Endothelial cell (in vitro differentiated cells): ENCODE measurements at regions not wholly inside any gene's neighbourhood (a gene's known extent, or its start where the extent isn't known, plus 50 kb on each side); places are given as distances from the start of the nearest gene placed in this dataset.

Source experiments
- DNase-seq: peaks from one replicate; pipeline ENCODE4 v3.0.0; 2021; ENCODE audit warnings: low spot score
- H3K27ac Mint-ChIP-seq: one replicate; pipeline ENCODE4 v1.8.0; 2021; ENCODE audit warnings: mixed read lengths, inconsistent platforms; ENCODE audit not compliant: unreplicated experiment
- H3K27me3 Mint-ChIP-seq: one replicate; pipeline ENCODE4 v1.8.0; 2021; ENCODE audit warnings: mild to moderate bottlenecking, moderate library complexity, mixed read lengths, inconsistent platforms; ENCODE audit not compliant: unreplicated experiment
- H3K36me3 Mint-ChIP-seq: one replicate; pipeline ENCODE4 v1.8.0; 2021; ENCODE audit warnings: mild to moderate bottlenecking, low read depth, mixed read lengths, inconsistent platforms; ENCODE audit not compliant: unreplicated experiment
- H3K4me1 Mint-ChIP-seq: one replicate; pipeline ENCODE4 v1.8.0; 2021; ENCODE audit warnings: mild to moderate bottlenecking, mixed read lengths, inconsistent platforms; ENCODE audit not compliant: unreplicated experiment
- H3K4me3 Mint-ChIP-seq: one replicate; pipeline ENCODE4 v1.8.0; 2021; ENCODE audit warnings: mild to moderate bottlenecking, mixed read lengths, inconsistent platforms; ENCODE audit not compliant: unreplicated experiment
- H3K9me3 Mint-ChIP-seq: one replicate; pipeline ENCODE4 v1.8.0; 2021; ENCODE audit warnings: mixed read lengths, inconsistent platforms; ENCODE audit not compliant: unreplicated experiment
- TF ChIP-seq, protein P1 (sequence below): fragments of 200-600 bp; sonication (generic); IDR thresholded peaks from one replicate; pipeline ENCODE4 v1.5.0; 2021; ENCODE audit warnings: antibody characterized with exemption; ENCODE audit not compliant: unreplicated experiment

DNA sequence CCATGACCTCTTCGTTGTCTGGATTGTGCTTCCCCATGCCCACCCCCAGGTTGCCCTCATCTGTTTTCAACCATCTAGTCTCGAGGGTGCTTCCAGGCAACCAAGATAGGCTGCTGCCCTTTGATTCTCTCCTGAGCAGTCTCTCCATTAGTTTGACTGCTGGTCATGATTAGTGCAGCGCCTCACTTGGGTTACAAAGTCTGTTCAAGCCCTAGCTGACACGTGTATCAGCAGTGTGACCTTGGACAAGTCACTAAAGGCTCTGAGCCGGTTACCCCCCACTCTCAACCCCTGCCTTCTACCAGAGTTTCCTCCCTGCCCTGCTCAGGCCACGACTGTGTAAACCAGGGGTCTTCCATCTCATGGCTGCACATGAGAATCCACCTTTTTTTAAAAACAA lies 185.3 kb upstream of the PWP1 start:
- no peaks in the 10 kb centered on the region for H3K9me3 Mint-ChIP-seq
- H3K27ac Mint-ChIP-seq, result no peak overlapping the region
- TF ChIP-seq, protein P1, sequence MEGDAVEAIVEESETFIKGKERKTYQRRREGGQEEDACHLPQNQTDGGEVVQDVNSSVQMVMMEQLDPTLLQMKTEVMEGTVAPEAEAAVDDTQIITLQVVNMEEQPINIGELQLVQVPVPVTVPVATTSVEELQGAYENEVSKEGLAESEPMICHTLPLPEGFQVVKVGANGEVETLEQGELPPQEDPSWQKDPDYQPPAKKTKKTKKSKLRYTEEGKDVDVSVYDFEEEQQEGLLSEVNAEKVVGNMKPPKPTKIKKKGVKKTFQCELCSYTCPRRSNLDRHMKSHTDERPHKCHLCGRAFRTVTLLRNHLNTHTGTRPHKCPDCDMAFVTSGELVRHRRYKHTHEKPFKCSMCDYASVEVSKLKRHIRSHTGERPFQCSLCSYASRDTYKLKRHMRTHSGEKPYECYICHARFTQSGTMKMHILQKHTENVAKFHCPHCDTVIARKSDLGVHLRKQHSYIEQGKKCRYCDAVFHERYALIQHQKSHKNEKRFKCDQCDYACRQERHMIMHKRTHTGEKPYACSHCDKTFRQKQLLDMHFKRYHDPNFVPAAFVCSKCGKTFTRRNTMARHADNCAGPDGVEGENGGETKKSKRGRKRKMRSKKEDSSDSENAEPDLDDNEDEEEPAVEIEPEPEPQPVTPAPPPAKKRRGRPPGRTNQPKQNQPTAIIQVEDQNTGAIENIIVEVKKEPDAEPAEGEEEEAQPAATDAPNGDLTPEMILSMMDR, result no peak
- H3K4me1 Mint-ChIP-seq, result no peaks in the 10 kb centered on the region
- no peak for DNase-seq
- no peaks in the 10 kb centered on the region for H3K36me3 Mint-ChIP-seq
- H3K4me3 Mint-ChIP-seq, result no peak overlapping the region
- peaks cover 4% of the 10 kb centered on the region for H3K27me3 Mint-ChIP-seq

DNA sequence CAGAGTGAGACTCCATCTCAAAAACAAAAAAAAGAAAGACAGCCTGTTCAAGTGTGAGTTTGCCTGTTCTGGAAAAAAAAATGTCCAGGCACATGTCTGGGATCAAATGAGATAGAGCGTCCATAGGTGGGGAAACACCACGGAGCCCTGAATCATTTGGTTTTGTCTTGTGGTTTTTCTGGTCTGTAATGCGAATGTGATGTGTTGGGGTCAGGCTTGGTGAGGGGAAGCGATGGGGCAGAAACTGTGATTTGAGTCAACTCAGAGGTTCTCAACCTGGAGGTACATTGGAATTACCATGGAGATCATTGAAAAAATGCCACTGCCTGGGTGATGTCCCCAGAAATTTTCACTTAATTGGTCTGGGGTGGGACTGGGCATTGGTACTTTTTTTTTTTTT lies 183.9 kb upstream of the PWP1 start:
- DNase-seq, result no peak
- H3K9me3 Mint-ChIP-seq, result no peaks in the 10 kb centered on the region
- no peaks in the 10 kb centered on the region for H3K4me1 Mint-ChIP-seq
- no peaks in the 10 kb centered on the region for H3K36me3 Mint-ChIP-seq
- H3K27me3 Mint-ChIP-seq, result peaks cover 1% of the 10 kb centered on the region
- H3K27ac Mint-ChIP-seq, result no peak overlapping the region
- H3K4me3 Mint-ChIP-seq, result no peak overlapping the region
- TF ChIP-seq, protein P1, result no peak

DNA sequence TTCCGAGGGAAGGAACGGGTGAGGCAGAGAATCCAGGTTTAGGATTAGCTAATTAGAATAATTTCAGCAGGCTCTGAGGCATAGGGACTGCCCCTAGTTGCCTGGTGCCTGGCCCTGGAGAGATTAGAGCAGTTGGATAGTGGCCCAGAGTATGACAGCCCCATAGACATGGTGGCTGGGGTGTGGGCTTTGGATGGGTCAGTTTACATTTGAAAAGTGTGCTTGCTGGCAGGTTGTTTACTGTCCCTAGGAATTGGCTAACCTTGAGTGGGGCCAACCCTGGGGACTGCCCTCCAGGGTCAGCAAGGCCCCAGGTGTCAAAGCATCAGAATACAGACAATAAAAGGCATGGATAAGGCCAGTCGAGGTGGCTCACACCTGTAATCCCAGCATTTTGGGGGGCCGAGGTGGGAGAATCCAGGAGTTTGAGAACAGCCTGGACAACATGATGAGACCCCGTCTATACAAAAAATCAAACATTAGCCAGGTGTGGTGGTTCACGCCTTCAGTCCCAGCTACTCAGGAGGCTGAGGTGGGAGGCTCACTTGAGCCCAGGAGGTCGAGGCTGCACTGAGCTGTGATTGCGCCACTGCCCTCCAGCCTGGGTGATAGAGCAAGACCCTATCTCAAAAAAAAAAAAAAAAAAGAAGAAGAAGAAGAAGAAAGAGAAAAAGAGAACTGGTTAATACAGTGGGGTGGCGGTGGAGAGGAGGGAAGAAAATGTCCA lies 182.3 kb upstream of the PWP1 start:
- Mint-ChIP-seq H3K27me3 (no peaks in the 10 kb centered on the region), H3K36me3 (no peaks in the 10 kb centered on the region), H3K4me1 (no peaks in the 10 kb centered on the region), H3K9me3 (no peaks in the 10 kb centered on the region), H3K4me3 (no peak overlapping the region), H3K27ac (no peak overlapping the region)
- TF ChIP-seq, protein P1, result no peak
- DNase-seq, result no peak

DNA sequence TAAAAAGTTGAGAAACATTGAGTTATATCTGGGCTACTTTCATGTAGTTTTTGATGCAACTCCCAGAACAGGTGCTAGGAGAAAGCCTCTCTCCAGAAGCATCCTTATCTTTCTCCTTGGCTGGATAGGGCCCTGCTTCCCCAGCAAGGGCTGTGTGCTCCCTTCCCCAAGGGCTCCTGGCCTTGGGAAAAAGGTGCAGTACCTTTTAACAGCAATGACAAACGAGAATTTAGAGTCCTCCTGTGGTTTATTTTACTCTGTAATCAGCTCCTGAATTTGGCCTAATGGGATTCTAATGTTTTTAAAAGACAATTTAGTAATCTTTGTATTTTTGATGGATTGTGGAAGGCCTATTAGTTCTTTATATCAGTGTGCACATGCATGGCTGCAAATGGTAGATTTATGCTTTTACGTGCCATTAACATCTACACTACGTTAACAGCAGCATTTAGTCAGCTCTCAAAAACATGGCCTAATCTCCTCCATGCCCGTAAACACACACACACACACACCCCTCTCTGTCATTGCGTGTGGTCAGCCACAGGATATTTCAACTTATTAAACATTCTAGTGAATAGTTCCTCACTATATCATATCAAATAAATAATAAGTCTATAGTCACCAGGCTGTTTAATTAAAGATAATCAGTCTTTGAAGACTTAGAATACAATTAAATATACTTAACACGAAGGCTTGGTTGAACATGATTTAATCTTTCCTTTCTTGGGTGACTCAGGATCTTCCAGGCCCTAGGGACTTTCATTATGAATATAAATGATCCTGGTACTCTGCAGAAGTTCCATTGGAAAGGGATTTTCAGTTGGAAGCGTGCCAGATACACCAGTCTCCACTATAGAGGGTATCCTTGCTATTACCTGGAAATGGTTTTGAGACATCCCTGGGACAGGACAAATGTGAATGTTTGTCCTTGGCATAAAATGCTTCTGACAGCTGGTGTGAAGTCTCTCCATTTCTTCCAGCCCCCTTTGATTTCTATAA lies 181.4 kb upstream of the PWP1 start:
- Mint-ChIP-seq H3K27me3 (no peaks in the 10 kb centered on the region), H3K9me3 (no peaks in the 10 kb centered on the region), H3K4me1 (no peaks in the 10 kb centered on the region), H3K4me3 (no peak overlapping the region), H3K27ac (no peak overlapping the region), H3K36me3 (no peaks in the 10 kb centered on the region)
- TF ChIP-seq, protein P1, result no peak
- DNase-seq, result no peak
